ENCODE measurements at regions not wholly inside any gene's neighbourhood (a gene's known extent, or its start where the extent isn't known, plus 50 kb on each side); places are given as distances from the start of the nearest gene placed in this dataset.

DNA sequence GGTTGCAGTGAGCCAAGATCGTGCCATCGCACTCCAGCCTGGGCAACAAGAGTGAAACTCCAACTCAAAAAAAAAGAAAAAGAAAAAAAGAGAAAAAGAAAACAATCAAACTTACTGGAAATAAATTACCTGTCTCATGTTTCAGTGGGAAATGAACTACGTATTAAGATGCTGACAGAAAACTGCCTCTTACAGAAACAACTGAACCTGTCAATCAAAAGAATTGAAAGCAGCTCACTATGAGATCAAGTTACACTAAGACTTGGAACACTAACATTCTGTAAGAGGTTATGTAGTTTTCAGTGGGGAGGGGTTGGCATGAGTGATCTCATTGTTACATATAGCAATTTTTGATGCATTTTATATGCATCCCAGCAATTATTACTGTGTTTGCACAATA, 64.4 kb upstream of the SPATA31E1 start:
- no peak for DNase-seq (ENCODE audit: low read depth in 2 of 2)

DNA sequence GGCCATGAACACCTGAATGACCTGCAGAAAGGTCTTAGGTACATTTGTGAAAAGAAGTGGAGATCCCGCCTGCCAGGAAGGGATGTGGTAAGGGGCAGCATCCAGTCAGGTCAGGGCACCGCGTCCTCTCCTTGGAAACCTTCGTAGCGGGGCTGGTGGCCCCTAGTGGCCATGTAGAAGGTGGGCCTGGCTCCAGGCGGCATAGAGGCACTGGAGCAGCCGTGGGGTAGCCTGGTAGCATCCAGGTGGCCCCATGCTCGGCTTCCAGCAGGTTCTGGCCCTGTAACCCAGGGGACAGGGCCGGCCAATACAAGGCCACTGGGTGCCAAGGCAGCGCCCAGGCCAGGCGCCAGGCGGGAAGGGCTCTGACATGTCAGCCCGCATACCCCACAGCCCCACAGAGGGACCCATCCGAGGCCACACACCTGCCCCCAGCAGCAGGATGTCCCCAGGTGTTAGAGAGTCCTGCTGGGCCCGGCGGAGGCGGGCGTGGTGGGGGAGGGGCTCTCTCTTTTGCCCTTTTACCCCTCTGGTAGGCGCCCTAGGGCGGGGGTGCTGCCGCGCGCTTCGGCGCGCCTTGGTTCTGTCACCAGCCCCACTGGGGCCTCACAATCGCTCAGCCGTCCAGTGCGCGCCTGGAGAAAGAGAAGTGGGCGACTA, 58.3 kb upstream of the SPATA31E1 start:
- DNase-seq (ENCODE audit: low read depth in 2 of 2): no peak

DNA sequence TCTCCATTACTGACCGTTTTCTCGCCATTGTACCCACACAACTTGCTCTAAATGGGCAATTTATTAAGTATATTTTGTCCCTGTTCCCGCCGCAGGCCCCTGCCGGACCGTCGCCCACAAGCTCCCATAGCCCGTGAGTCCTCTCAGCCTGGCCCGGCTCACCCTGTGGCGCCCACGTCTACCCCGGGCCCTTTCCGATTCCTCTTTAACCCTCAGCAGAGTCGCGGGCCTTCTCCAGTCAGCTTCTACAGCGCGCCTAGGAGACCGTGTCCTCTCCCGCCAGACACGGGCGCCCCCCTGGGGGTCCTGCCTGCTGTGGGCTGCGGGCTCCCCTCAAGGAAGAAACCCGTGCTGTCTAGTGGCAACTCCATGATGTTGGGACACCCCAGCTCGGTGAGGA, 57.8 kb upstream of the SPATA31E1 start:
- no peak for DNase-seq (ENCODE audit: low read depth in 2 of 2)

DNA sequence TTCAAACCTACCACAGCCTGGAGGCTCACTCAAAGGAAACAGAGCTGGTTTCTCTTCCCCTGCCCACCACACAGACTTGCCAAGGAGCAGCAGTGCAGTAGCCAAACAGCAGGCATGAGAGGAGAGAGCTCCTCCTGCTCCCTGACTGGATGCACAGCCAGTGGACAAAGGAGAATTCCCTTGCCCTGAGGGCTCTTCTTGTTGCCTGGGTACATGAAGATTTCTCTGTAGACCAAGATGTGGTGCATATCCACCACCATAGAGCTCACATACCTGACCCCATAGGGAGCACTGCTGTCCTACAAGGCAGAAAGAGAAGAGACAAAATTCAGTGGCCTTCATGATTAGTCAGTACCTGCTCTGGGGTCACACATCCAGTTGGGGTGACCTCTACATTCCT, 56.3 kb upstream of the SPATA31E1 start:
- DNase-seq (ENCODE audit: low read depth in 2 of 2): no peak

DNA sequence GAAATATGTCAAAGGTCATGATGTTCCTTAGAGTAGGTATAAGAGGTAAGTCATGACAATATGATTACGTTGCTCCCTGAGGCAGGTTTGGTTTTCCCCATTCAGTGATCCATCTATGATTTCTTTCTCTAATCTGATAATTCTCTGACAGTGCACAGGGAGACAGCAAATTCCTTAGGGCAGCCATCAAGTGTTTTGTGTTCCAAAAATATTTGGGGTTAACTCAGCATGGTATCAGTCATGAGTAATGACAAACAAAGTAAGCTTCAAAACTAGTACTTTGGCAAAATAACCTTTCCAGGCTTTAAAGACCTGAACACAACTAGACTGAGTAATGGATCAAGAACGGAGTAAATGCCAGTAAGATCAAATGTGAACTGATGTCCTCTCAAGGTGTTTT, 55.3 kb upstream of the SPATA31E1 start:
- no peak for DNase-seq (ENCODE audit: low read depth in 2 of 2)

DNA sequence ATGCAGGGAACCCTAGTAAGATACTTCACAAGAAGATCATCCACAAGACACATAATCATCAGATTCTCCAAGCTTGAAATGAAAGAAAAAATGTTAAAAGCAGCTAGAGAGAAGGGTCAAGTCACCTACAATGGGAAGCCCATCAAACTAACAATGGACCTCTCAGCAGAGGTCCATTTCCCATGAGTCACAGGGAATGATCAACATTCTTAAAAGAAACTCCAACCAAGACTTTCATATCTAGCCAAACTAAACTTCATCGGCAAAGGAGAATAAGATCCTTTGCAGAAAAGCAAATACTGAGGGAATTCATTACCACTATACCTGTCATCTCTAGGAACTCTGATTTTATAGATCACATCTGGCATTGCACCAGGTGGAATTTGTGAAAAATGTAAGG, 52.9 kb upstream of the SPATA31E1 start:
- DNase-seq (ENCODE audit: low read depth in 2 of 2): no peak

DNA sequence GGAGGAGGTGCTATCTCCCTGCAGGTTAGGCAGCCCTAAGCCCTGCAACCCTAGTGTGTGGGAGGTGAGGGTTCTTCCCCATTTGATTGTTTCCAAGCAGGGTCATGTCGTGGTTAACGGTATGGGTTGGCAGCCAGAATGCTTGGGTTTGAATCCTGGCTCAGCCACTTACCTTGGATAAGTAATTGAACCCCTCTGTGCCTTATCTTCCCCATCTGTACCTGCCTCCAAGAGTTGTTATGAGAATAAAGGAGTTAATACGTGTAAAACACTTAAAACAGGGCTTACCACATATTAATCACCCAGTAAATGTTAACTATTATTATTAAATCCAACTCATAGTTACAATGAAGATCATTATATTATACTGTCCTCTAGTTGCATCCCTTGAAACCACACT, 52.2 kb upstream of the SPATA31E1 start:
- DNase-seq (ENCODE audit: low read depth in 2 of 2): no peak

DNA sequence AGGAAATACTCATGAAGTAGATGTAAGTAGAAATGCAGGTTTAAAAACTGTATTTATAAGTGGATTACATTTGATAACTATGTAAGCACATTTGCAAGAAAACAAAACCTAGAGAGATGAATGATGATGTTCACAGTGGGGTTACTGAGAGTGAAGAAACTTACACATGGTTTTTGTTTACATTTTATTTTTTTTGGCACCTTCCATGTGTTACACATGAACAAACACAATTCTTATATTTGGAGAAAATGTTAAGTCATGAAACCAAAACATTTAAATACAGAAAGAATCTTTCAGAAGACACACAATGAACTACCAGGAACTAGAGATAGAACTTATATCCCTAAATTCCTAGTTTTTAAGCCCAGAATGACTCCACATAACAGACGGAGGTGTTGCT, 51.5 kb upstream of the SPATA31E1 start:
- no peak for DNase-seq (ENCODE audit: low read depth in 2 of 2)
